ENCODE measurements at regions not wholly inside any gene's neighbourhood (a gene's known extent, or its start where the extent isn't known, plus 50 kb on each side); places are given as distances from the start of the nearest gene placed in this dataset.

DNA sequence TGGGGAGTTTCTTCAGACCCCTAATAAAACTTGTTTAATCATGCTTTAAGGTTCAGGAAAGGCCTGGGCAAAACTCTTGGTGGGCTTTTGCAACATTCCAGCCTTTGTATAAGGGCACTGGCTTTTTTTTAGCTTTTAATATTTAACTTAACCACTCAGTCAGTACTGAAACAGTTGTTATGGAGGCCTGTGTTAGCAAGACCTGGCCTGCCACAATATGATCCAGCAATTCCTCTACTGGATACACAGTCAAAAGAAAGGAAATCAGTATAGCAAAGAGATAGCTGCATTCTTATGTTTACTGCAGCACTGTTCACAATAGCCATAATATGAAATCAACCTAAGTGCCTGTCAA is 75.1 kb upstream of the COG2 start:
- TF ChIP-seq, protein P1, sequence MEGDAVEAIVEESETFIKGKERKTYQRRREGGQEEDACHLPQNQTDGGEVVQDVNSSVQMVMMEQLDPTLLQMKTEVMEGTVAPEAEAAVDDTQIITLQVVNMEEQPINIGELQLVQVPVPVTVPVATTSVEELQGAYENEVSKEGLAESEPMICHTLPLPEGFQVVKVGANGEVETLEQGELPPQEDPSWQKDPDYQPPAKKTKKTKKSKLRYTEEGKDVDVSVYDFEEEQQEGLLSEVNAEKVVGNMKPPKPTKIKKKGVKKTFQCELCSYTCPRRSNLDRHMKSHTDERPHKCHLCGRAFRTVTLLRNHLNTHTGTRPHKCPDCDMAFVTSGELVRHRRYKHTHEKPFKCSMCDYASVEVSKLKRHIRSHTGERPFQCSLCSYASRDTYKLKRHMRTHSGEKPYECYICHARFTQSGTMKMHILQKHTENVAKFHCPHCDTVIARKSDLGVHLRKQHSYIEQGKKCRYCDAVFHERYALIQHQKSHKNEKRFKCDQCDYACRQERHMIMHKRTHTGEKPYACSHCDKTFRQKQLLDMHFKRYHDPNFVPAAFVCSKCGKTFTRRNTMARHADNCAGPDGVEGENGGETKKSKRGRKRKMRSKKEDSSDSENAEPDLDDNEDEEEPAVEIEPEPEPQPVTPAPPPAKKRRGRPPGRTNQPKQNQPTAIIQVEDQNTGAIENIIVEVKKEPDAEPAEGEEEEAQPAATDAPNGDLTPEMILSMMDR (IDR thresholded peaks at IDR 0.05), result no peak
- TF ChIP-seq POLR2A (IDR thresholded peaks at IDR 0.05), result no peak

Data from testis (tissue), 2 donors.